Psoas muscle (tissue), 7 donors: ENCODE measurements at regions not wholly inside any gene's neighbourhood (a gene's known extent, or its start where the extent isn't known, plus 50 kb on each side); places are given as distances from the start of the nearest gene placed in this dataset.
"Not testable (repeated sequence)": the region's sequence is repeated elsewhere in the genome, so short reads cannot be mapped to it uniquely, and the experiment has no call there.

ENCODE experiments used
- ATAC-seq, 4 donors: fragments of 200-7000 bp; cut with Tn5 transposase; one replicate each; pipeline ENCODE4 v1.9.1; 2020; ENCODE audit warnings: moderate library complexity in 3 of 4, mild to moderate bottlenecking in 2 of 4
- DNase-seq, 2 donors: peaks; one replicate each; pipeline ENCODE4 v3.0.0-alpha.2; 2020
- H3K27ac ChIP-seq: fragments of 200-600 bp; one replicate; pipeline ENCODE4 v1.8.0; 2022
- H3K27me3 ChIP-seq, 3 donors: fragments of 200-600 bp in 1 of 3; one replicate each; pipeline versions ENCODE4 v1.6.1 to v1.8.0; 2013 to 2022; ENCODE audit warnings: low read length in 2 of 3, mild to moderate bottlenecking in 2 of 3, moderate library complexity in 1 of 3; ENCODE audit not compliant: insufficient read depth in 3 of 3
- H3K36me3 ChIP-seq, 2 donors: fragments of 200-600 bp in 1 of 2; one replicate each; pipeline versions ENCODE4 v1.6.1 to v1.8.0; 2013 to 2022; ENCODE audit warnings: low read depth in 1 of 2, mild to moderate bottlenecking in 1 of 2, moderate library complexity in 1 of 2; ENCODE audit not compliant: insufficient read depth in 1 of 2
- H3K4me1 ChIP-seq: fragments of 200-600 bp; one replicate; pipeline ENCODE4 v1.8.0; 2022
- H3K4me3 ChIP-seq: fragments of 200-600 bp; one replicate; pipeline ENCODE4 v1.8.0; 2022; ENCODE audit warnings: mild to moderate bottlenecking
- H3K9me3 ChIP-seq: fragments of 200-600 bp; one replicate; pipeline ENCODE4 v1.8.0; 2022
- CTCF ChIP-seq: fragments of 200-600 bp; IDR thresholded peaks from one replicate; pipeline ENCODE4 v1.8.0; 2022; ENCODE audit warnings: antibody characterized with exemption
- WGBS, 3 donors: extraction: QIAGEN DNeasy Blood & Tissue Kit; methylation state at CpG; one replicate each; pipeline versions ENCODE4 v1.1.6 to v1.1.7; 2013; 5-methylcytosine and 5-hydroxymethylcytosine counted together
- intact Hi-C, 2 donors: fragments of 100-400 bp; cut with DNase I; formaldehyde crosslinking; loops; one replicate each; pipeline versions ENCODE4 v1.11.0 to v1.14.2; 2022
- donor health status: healthy with polysubstance abuse.
- donor health status: DM: no; HTN: no; CAD: no; lungs with moderate emphysema.
- donor health status: Bipolar disorder and iron deficiency.
- donor health status: healthy.
- donor health status: DM: yes; HTN: yes; CAD: no.
- donor health status: DM: no; HTN: no; CAD: no.
- donor health status: DM: yes; HTN: yes; CAD: no.

GRCh38 chr15:92845126-92845508 is 55.0 kb upstream of the CHD2 start:
- no peak for ATAC-seq
- H3K27me3 ChIP-seq, result no peaks in the 10 kb centered on the region
- no peaks in the 10 kb centered on the region for H3K9me3 ChIP-seq
- no peaks in the 10 kb centered on the region for H3K4me1 ChIP-seq
- H3K4me3 ChIP-seq, result no peak overlapping the region
- intact Hi-C loops, result no loop called here
- no peak overlapping the region for H3K27ac ChIP-seq
- no peak for DNase-seq
- TF ChIP-seq CTCF, result no peak
- H3K36me3 ChIP-seq, result no peaks in the 10 kb centered on the region

- WGBS, 3 donors, result 73 to 76% (median 75%) methylated on average over 1 of the region's 1 CpG
- no peaks in the 10 kb centered on the region for H3K9me3 ChIP-seq
Observed at GRCh38 chr15:92846741-92847140, 53.4 kb upstream of the CHD2 start.

GRCh38 chr15:92847841-92848240 is 52.3 kb upstream of the CHD2 start:
- TF ChIP-seq CTCF, result no peak
- DNase-seq, result no peak
- Histone ChIP-seq H3K27me3 (no peaks in the 10 kb centered on the region), H3K36me3 (no peaks in the 10 kb centered on the region), H3K9me3 (no peaks in the 10 kb centered on the region), H3K4me1 (no peaks in the 10 kb centered on the region), H3K4me3 (no peak overlapping the region), H3K27ac (no peak overlapping the region)
- WGBS, 3 donors, result 87 to 99% (median 94%) methylated on average over 5 of the region's 5 CpGs
- ATAC-seq, result no peak
- intact Hi-C loops, result no loop called here

More at GRCh38 chr15:92846741-92847140, 53.4 kb upstream of the CHD2 start:
- no peaks in the 10 kb centered on the region for H3K36me3 ChIP-seq
- intact Hi-C loops, result no loop called here
- H3K4me1 ChIP-seq, result no peaks in the 10 kb centered on the region
- no peaks in the 10 kb centered on the region for H3K27me3 ChIP-seq
- no peak overlapping the region for H3K27ac ChIP-seq
- H3K4me3 ChIP-seq, result no peak overlapping the region
- TF ChIP-seq CTCF, result no peak
- ATAC-seq (no peak), DNase-seq (no peak)

- ATAC-seq, result no peak
- DNase-seq, result no peak
- no peaks in the 10 kb centered on the region for H3K9me3 ChIP-seq
- no peak for TF ChIP-seq CTCF
- 95 to 99% (median 96%) methylated on average over 7 of the region's 7 CpGs for WGBS, 3 donors
- intact Hi-C loops, result no loop called here
- no peak overlapping the region for H3K27ac ChIP-seq
- no peaks in the 10 kb centered on the region for H3K27me3 ChIP-seq
- H3K36me3 ChIP-seq, result no peaks in the 10 kb centered on the region
- H3K4me1 ChIP-seq, result no peaks in the 10 kb centered on the region
- no peak overlapping the region for H3K4me3 ChIP-seq
Observed at GRCh38 chr15:92848464-92848851, 51.7 kb upstream of the CHD2 start.

GRCh38 chr15:92848852-92849598 is 51.1 kb upstream of the CHD2 start:
- no peak overlapping the region for H3K4me3 ChIP-seq
- H3K36me3 ChIP-seq, result no peaks in the 10 kb centered on the region
- H3K4me1 ChIP-seq, result no peaks in the 10 kb centered on the region
- 83 to 89% (median 88%) methylated on average over 13 of the region's 13 CpGs for WGBS, 3 donors
- TF ChIP-seq CTCF, result no peak
- H3K9me3 ChIP-seq, result no peaks in the 10 kb centered on the region
- H3K27me3 ChIP-seq, result no peaks in the 10 kb centered on the region
- DNase-seq, result no peak
- no peak for ATAC-seq
- no peak overlapping the region for H3K27ac ChIP-seq
- intact Hi-C loops, result no loop called here

GRCh38 chr15:92850218-92850617 is 49.9 kb upstream of the CHD2 start:
- H3K27ac ChIP-seq, H3K36me3 ChIP-seq, H3K4me3 ChIP-seq, H3K9me3 ChIP-seq, intact Hi-C loops, ATAC-seq, H3K27me3 ChIP-seq, H3K4me1 ChIP-seq, DNase-seq: not testable (repeated sequence)
- 89 to 92% (median 91%) methylated on average over 3 of the region's 3 CpGs for WGBS, 3 donors
